Neural cell (in vitro differentiated cells): ENCODE measurements at regions not wholly inside any gene's neighbourhood (a gene's known extent, or its start where the extent isn't known, plus 50 kb on each side); places are given as distances from the start of the nearest gene placed in this dataset.

ENCODE experiments used
- H2AFZ ChIP-seq: fragments of 200-600, 300-800 bp; sonication (generic), shearing (Covaris generic); 2 replicates; pipeline ENCODE4 v1.6.0; 2014; ENCODE audit warnings: low read depth, mild to moderate bottlenecking, antibody characterized with exemption, low read length, moderate library complexity
- H3F3A ChIP-seq: fragments of 200-600 bp; shearing (Covaris generic); 2 replicates; pipeline ENCODE4 v1.6.1; 2016; ENCODE audit warnings: mild to moderate bottlenecking, moderate library complexity, mixed read lengths, antibody characterized with exemption, low read length; ENCODE audit not compliant: insufficient read depth, poor library complexity, severe bottlenecking
- H3K27ac ChIP-seq: fragments of 200-600, 300-800 bp; sonication (generic), shearing (Covaris generic); 2 replicates; pipeline ENCODE4 v1.5.1; 2014; ENCODE audit warnings: mild to moderate bottlenecking, low read length, moderate library complexity
- H3K27me3 ChIP-seq: fragments of 300-800, 200-600 bp; sonication (generic), shearing (Covaris generic); 2 replicates; pipeline ENCODE4 v1.6.0; 2014; ENCODE audit warnings: mild to moderate bottlenecking, low read depth, low read length, moderate library complexity; ENCODE audit not compliant: insufficient read depth
- H3K36me3 ChIP-seq: fragments of 300-800, 200-600 bp; sonication (generic), shearing (Covaris generic); 2 replicates; pipeline ENCODE4 v1.5.1; 2014; ENCODE audit warnings: mild to moderate bottlenecking, antibody characterized with exemption, low read length, moderate library complexity; ENCODE audit not compliant: insufficient read depth
- H3K4me2 ChIP-seq: fragments of 300-800, 200-600 bp; sonication (generic), shearing (Covaris generic); 2 replicates; pipeline ENCODE4 v1.6.0; 2014; ENCODE audit warnings: mild to moderate bottlenecking, low read length
- H3K4me3 ChIP-seq: fragments of 300-800, 200-600 bp; sonication (generic), shearing (Covaris generic); 2 replicates; pipeline ENCODE4 v1.5.1; 2014; ENCODE audit warnings: mild to moderate bottlenecking, low read length, moderate library complexity
- H3K79me2 ChIP-seq: fragments of 200-600 bp; shearing (Covaris generic); replicated peaks from 2 replicates; pipeline ENCODE4 v1.6.0; 2014; ENCODE audit warnings: mild to moderate bottlenecking, low read length, moderate library complexity; ENCODE audit not compliant: insufficient read depth
- H3K9ac ChIP-seq: fragments of 300-800, 200-600 bp; sonication (generic), shearing (Covaris generic); 2 replicates; pipeline ENCODE4 v1.6.1; 2016; ENCODE audit warnings: mild to moderate bottlenecking, low read length, mixed read lengths
- H3K9me2 ChIP-seq: fragments of 200-600 bp; shearing (Covaris generic); 2 replicates; pipeline ENCODE4 v1.6.1; 2016; ENCODE audit warnings: mild to moderate bottlenecking, low read length, mixed read lengths; ENCODE audit not compliant: insufficient read depth
- H3K9me3 ChIP-seq: fragments of 200-600, 300-800 bp; sonication (generic), shearing (Covaris generic); 2 replicates; pipeline ENCODE4 v1.6.1; 2016; ENCODE audit warnings: mild to moderate bottlenecking, mixed run types, low read length, moderate library complexity, mixed read lengths
- H4K20me1 ChIP-seq: fragments of 200-600 bp; shearing (Covaris generic); 2 replicates; pipeline ENCODE4 v1.6.1; 2016; ENCODE audit warnings: mild to moderate bottlenecking, mixed run types; ENCODE audit not compliant: insufficient read depth
- CTCF ChIP-seq: fragments of 450-650 bp; IDR thresholded peaks from 2 replicates; pipeline ENCODE4 v1.5.1; 2014; ENCODE audit warnings: antibody characterized with exemption, mild to moderate bottlenecking, moderate library complexity; ENCODE audit not compliant: poor library complexity, severe bottlenecking
- EP300 ChIP-seq: fragments of 450-650 bp; conservative IDR thresholded peaks from 2 replicates; pipeline ENCODE4 v1.6.1; 2014; ENCODE audit warnings: antibody characterized with exemption, mild to moderate bottlenecking, moderate library complexity; ENCODE audit not compliant: poor library complexity, severe bottlenecking
- EZH2 ChIP-seq: fragments of 200-600, 300-800 bp; shearing (Covaris generic), sonication (generic); IDR thresholded peaks from 2 replicates; pipeline ENCODE4 v1.6.1; 2014; ENCODE audit warnings: antibody characterized with exemption, low read length, borderline replicate concordance, mild to moderate bottlenecking; ENCODE audit not compliant: insufficient read depth, poor library complexity, severe bottlenecking
- MXI1 ChIP-seq: fragments of 450-650 bp; conservative IDR thresholded peaks from 2 replicates; pipeline ENCODE4 v1.6.1; 2014; ENCODE audit warnings: antibody characterized with exemption, mild to moderate bottlenecking; ENCODE audit not compliant: poor library complexity, severe bottlenecking
- POLR2AphosphoS5 ChIP-seq: IDR thresholded peaks from 2 replicates; pipeline ENCODE4 v1.6.1; 2012
- RAD21 ChIP-seq: fragments of 450-650 bp; conservative IDR thresholded peaks from 2 replicates; pipeline ENCODE4 v1.6.1; 2014; ENCODE audit warnings: antibody characterized with exemption, mild to moderate bottlenecking, moderate library complexity
- REST ChIP-seq: IDR thresholded peaks from 2 replicates; pipeline ENCODE4 v1.6.1; 2012; ENCODE audit warnings: borderline replicate concordance
- SMC3 ChIP-seq: fragments of 450-650 bp; conservative IDR thresholded peaks from 2 replicates; pipeline ENCODE4 v1.6.1; 2014; ENCODE audit warnings: antibody characterized with exemption, mild to moderate bottlenecking, moderate library complexity; ENCODE audit not compliant: poor library complexity
- TAF1 ChIP-seq: IDR thresholded peaks from 2 replicates; pipeline ENCODE4 v1.6.1; 2012; ENCODE audit warnings: low read depth

- Histone ChIP-seq H3K27me3 (no peaks in the 10 kb centered on the region), H2AFZ (no peak overlapping the region), H3K9ac (no peak overlapping the region), H3K9me3 (peaks cover 3% of the 10 kb centered on the region), H3K27ac (no peak overlapping the region), H3K36me3 (no peaks in the 10 kb centered on the region), H3K4me3 (no peak overlapping the region), H3K9me2 (no peaks in the 10 kb centered on the region), H3K4me2 (no peak overlapping the region), H3F3A (no peaks in the 10 kb centered on the region), H3K79me2 (no peaks in the 10 kb centered on the region), H4K20me1 (no peaks in the 10 kb centered on the region)
- TF ChIP-seq EZH2, result no peak
- TF ChIP-seq TAF1, result no peak
- no peak for TF ChIP-seq RAD21
- no peak for TF ChIP-seq SMC3
- no peak for TF ChIP-seq REST
- TF ChIP-seq EP300, result no peak
- TF ChIP-seq POLR2AphosphoS5, result no peak
- TF ChIP-seq CTCF, result no peak
- no peak for TF ChIP-seq MXI1
Observed at GRCh38 chr18:40692871-40693270, 1262.2 kb upstream of the PIK3C3 start.

- no peaks in the 10 kb centered on the region for H3K79me2 ChIP-seq
- TF ChIP-seq EZH2 (no peak), RAD21 (no peak), POLR2AphosphoS5 (no peak), SMC3 (no peak), CTCF (no peak), MXI1 (no peak), REST (no peak), EP300 (no peak), TAF1 (no peak)
- H3K36me3 ChIP-seq, result no peaks in the 10 kb centered on the region
- H2AFZ ChIP-seq, result no peak overlapping the region
- no peak overlapping the region for H3K4me2 ChIP-seq
- H3K9me3 ChIP-seq, result peaks cover 3% of the 10 kb centered on the region
- H3K27ac ChIP-seq, result no peak overlapping the region
- H3K9ac ChIP-seq, result no peak overlapping the region
- no peaks in the 10 kb centered on the region for H3F3A ChIP-seq
- H3K27me3 ChIP-seq, result no peaks in the 10 kb centered on the region
- no peaks in the 10 kb centered on the region for H3K9me2 ChIP-seq
- H3K4me3 ChIP-seq, result no peak overlapping the region
- H4K20me1 ChIP-seq, result no peaks in the 10 kb centered on the region
Observed at GRCh38 chr18:40690062-40690461, 1265.0 kb upstream of the PIK3C3 start.
